HCT116 (cell line): ENCODE measurements at regions not wholly inside any gene's neighbourhood (a gene's known extent, or its start where the extent isn't known, plus 50 kb on each side); places are given as distances from the start of the nearest gene placed in this dataset.

Experiments used
- ATAC-seq: fragments of 200-7000 bp; cut with Tn5 transposase; 2 replicates; pipeline ENCODE4 v1.9.1; 2020; ENCODE audit warnings: mild to moderate bottlenecking, moderate library complexity
- BruUV-seq: library from RNA; stranded (reverse); fragments of 400-500 nt; replicated peaks from 2 replicates; lab custom pipeline; 2021; lab: Mats Ljungman, UMichigan
- CTCF ChIA-PET: fragments of 300-600 bp; sonication (Branson Sonifier 250); formaldehyde crosslinking; loops from one replicate; lab custom pipeline; 2021; ENCODE audit warnings: antibody characterized with exemption; lab: Charles Lee
- POLR2A ChIA-PET: fragments of 300-600, 350-600 bp; sonication (Branson Sonifier 250); formaldehyde crosslinking; loops from one replicate; lab custom pipeline; 2021; ENCODE audit warnings: antibody characterized with exemption; lab: Charles Lee
- RAD21 ChIA-PET, 2 experiments: fragments of 300-600 bp; sonication (Branson Sonifier 250); formaldehyde crosslinking; loops; one replicate each; lab custom pipeline; 2023; ENCODE audit warnings: low total read pairs in 2 of 2; ENCODE audit not compliant: uncharacterized antibody in 2 of 2, unreplicated experiment in 2 of 2, low non-redundant PET in 1 of 2; lab: Charles Lee
- DNase-seq: peaks from one replicate; pipeline ENCODE4 v3.0.0-alpha.2; 2010; ENCODE audit warnings: low read depth, low spot score
- H2AFZ ChIP-seq: fragments of 200-600 bp; shearing (Covaris generic), sonication (generic); 2 replicates; pipeline ENCODE4 v1.6.1; 2017; ENCODE audit warnings: low read depth, mixed run types, mixed read lengths, antibody characterized with exemption, low read length; ENCODE audit not compliant: poor library complexity, severe bottlenecking
- H3K27ac ChIP-seq: 2 replicates; pipeline ENCODE4 v1.5.1; 2012; ENCODE audit warnings: low read depth, low read length
- H3K27me3 ChIP-seq: fragments of 200-600 bp; sonication (generic); 2 replicates; pipeline ENCODE4 v1.6.1; 2016; ENCODE audit warnings: mixed run types, low read length, mixed read lengths; ENCODE audit not compliant: insufficient read depth
- H3K36me3 ChIP-seq, 2 experiments: fragments of 200-500 bp in 1 of 2; fragments of 200-600 bp in 1 of 2; sonication (Bioruptor generic) in 1 of 2; sonication (generic) in 1 of 2; 2 replicates each; pipeline versions ENCODE4 v1.5.1 to v1.6.1; 2014 to 2016; ENCODE audit warnings: low read length in 2 of 2, inconsistent platforms in 1 of 2, mixed read lengths in 1 of 2, mixed run types in 1 of 2; ENCODE audit not compliant: insufficient read depth in 2 of 2, control insufficient read depth in 1 of 2
- H3K4me1 ChIP-seq, 2 experiments: fragments of 200-600 bp in 1 of 2; sonication (generic) in 1 of 2; 2 replicates each; pipeline versions ENCODE4 v1.5.1 to v1.6.1; 2012 to 2017; ENCODE audit warnings: low read length in 2 of 2, inconsistent platforms in 1 of 2, mild to moderate bottlenecking in 1 of 2, mixed read lengths in 1 of 2, mixed run types in 1 of 2, moderate library complexity in 1 of 2; ENCODE audit not compliant: insufficient read depth in 2 of 2, control insufficient read depth in 1 of 2
- H3K4me2 ChIP-seq: fragments of 200-600 bp; sonication (generic); 2 replicates; pipeline ENCODE4 v1.6.1; 2017; ENCODE audit warnings: mixed run types, low read length, mixed read lengths
- H3K4me3 ChIP-seq, 2 experiments: fragments of 200-600 bp in 1 of 2; sonication (generic) in 1 of 2; replicated peaks in 1 of 2; 2 replicates each; pipeline ENCODE4 v1.5.1; 2011 to 2016; ENCODE audit warnings: low read length in 2 of 2, control low read depth in 1 of 2, low read depth in 1 of 2, mild to moderate bottlenecking in 1 of 2, mixed read lengths in 1 of 2, mixed run types in 1 of 2
- H3K79me2 ChIP-seq: fragments of 200-600 bp; sonication (generic); 2 replicates; pipeline ENCODE4 v1.6.1; 2017; ENCODE audit warnings: mild to moderate bottlenecking, mixed run types, low read length, moderate library complexity, mixed read lengths; ENCODE audit not compliant: insufficient read depth
- H3K9ac ChIP-seq: fragments of 200-600 bp; sonication (generic); 2 replicates; pipeline ENCODE4 v1.6.1; 2016; ENCODE audit warnings: low read length, mixed read lengths
- H3K9me2 ChIP-seq: fragments of 200-600 bp; sonication (generic), shearing (Covaris generic); 2 replicates; pipeline ENCODE4 v1.6.1; 2017; ENCODE audit warnings: mixed run types, mild to moderate bottlenecking, moderate library complexity; ENCODE audit not compliant: insufficient read depth
- H3K9me3 ChIP-seq, 2 experiments: fragments of 200-500 bp in 1 of 2; fragments of 200-600 bp in 1 of 2; sonication (Bioruptor generic) in 1 of 2; sonication (generic) in 1 of 2; 2 replicates each; pipeline ENCODE4 v1.6.1; 2014 to 2017; ENCODE audit warnings: low read length in 2 of 2, mixed read lengths in 2 of 2, inconsistent platforms in 1 of 2, low read depth in 1 of 2, mild to moderate bottlenecking in 1 of 2, mixed run types in 1 of 2, moderate library complexity in 1 of 2; ENCODE audit not compliant: control insufficient read depth in 1 of 2, insufficient read depth in 1 of 2
- H4K20me1 ChIP-seq: fragments of 200-600 bp; sonication (generic), shearing (Covaris generic); 2 replicates; pipeline ENCODE4 v1.6.1; 2017; ENCODE audit warnings: mixed run types, mild to moderate bottlenecking, moderate library complexity; ENCODE audit not compliant: insufficient read depth
- CBX3 ChIP-seq: IDR thresholded peaks from 2 replicates; pipeline ENCODE4 v1.6.1; 2012; ENCODE audit warnings: low read depth
- CEBPB ChIP-seq: IDR thresholded peaks from 2 replicates; pipeline ENCODE4 v1.6.1; 2012; ENCODE audit warnings: low read depth
- EGR1 ChIP-seq: IDR thresholded peaks from 2 replicates; pipeline ENCODE4 v1.6.1; 2012; ENCODE audit warnings: low read depth
- ELF1 ChIP-seq: IDR thresholded peaks from 2 replicates; pipeline ENCODE4 v1.6.1; 2012; ENCODE audit warnings: low read depth, borderline replicate concordance
- EZH2 ChIP-seq: fragments of 200-600 bp; sonication (generic); IDR thresholded peaks from 2 replicates; pipeline ENCODE4 v1.6.1; 2017; ENCODE audit warnings: antibody characterized with exemption, mixed run types
- EZH2phosphoT487 ChIP-seq: fragments of 200-600 bp; IDR thresholded peaks from 2 replicates; pipeline ENCODE4 v1.6.1; 2018; ENCODE audit warnings: antibody characterized with exemption, borderline replicate concordance
- FOSL1 ChIP-seq: IDR thresholded peaks from 2 replicates; pipeline ENCODE4 v1.6.1; 2012; ENCODE audit warnings: low read depth
- JUND ChIP-seq: IDR thresholded peaks from 2 replicates; pipeline ENCODE4 v1.6.1; 2012
- POLR2A ChIP-seq: IDR thresholded peaks from 2 replicates; pipeline ENCODE4 v1.7.0; 2011; ENCODE audit warnings: borderline replicate concordance; ENCODE audit not compliant: insufficient read depth, insufficient read length; ENCODE audit errors: extremely low read depth
- POLR2AphosphoS5 ChIP-seq: IDR thresholded peaks from 2 replicates; pipeline ENCODE4 v1.6.1; 2011; ENCODE audit warnings: mild to moderate bottlenecking, low read depth, low read length, moderate library complexity
- RAD21 ChIP-seq: IDR thresholded peaks from 2 replicates; pipeline ENCODE4 v1.6.1; 2012; ENCODE audit warnings: low read depth, mild to moderate bottlenecking
- YY1 ChIP-seq: IDR thresholded peaks from 2 replicates; pipeline ENCODE4 v1.6.1; 2011; ENCODE audit warnings: low read length, low read depth, moderate library complexity, mild to moderate bottlenecking; ENCODE audit not compliant: insufficient replicate concordance; ENCODE audit errors: extremely low read depth
- ZNF274 ChIP-seq: fragments of 200-500 bp; sonication (Bioruptor generic); IDR thresholded peaks from 2 replicates; pipeline ENCODE4 v1.6.1; 2014; ENCODE audit warnings: mild to moderate bottlenecking, low read depth, low read length, inconsistent platforms
- intact Hi-C: fragments of 100-400 bp; cut with micrococcal nuclease; formaldehyde crosslinking; loops from 2 replicates; pipeline ENCODE4 v1.10.0; 2022
- TF ChIP-seq, protein P1 (sequence below): IDR thresholded peaks from 2 replicates; pipeline ENCODE4 v1.6.1; 2011; ENCODE audit warnings: mild to moderate bottlenecking, low read length, moderate library complexity; ENCODE audit not compliant: insufficient replicate concordance; ENCODE audit errors: extremely low read depth
- TF ChIP-seq, protein P2 (sequence below): IDR thresholded peaks from 2 replicates; pipeline ENCODE4 v1.6.1; 2012; ENCODE audit warnings: low read depth
- TF ChIP-seq, protein P3 (sequence below), 3 experiments: fragments of 200-600 bp in 1 of 3; sonication (generic) in 1 of 3; IDR thresholded peaks in 2 of 3; conservative IDR thresholded peaks in 1 of 3; 2 replicates each; pipeline ENCODE4 v1.5.1; 2012 to 2017; ENCODE audit warnings: low read depth in 2 of 3, low read length in 2 of 3, antibody characterized with exemption in 1 of 3, borderline replicate concordance in 1 of 3, control low read depth in 1 of 3, mild to moderate bottlenecking in 1 of 3, mixed read lengths in 1 of 3, mixed run types in 1 of 3, moderate library complexity in 1 of 3; ENCODE audit not compliant: insufficient read depth in 1 of 3

DNA sequence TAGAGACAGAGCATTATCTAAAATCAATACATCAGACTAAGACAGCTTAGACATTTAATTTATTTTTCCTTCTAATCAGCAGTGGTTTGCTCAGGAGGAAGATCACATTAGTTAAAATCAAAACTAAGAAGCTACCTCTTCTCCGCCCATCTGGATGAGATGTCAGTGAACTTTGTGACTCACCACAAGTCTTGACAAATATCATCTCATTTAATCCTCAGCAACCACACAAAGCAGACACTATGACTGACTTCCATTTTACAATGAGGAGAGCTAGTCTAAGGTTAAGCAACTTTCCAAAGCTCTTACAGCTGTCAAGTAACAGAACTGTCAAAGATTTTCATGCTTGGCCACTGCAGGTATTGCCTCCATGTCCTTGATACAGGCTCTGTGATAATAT, 289.5 kb downstream of the DEPDC1B start:
- intact Hi-C loops: no loop called here
- no peak overlapping the region for H3K4me3 ChIP-seq
- H3K27ac ChIP-seq: no peak overlapping the region
- H3K4me2 ChIP-seq: no peak overlapping the region
- POLR2A ChIA-PET: no interaction called here
- no peaks in the 10 kb centered on the region for H3K79me2 ChIP-seq
- no peak overlapping the region for H3K9ac ChIP-seq
- CTCF ChIA-PET: no interaction called here
- peaks cover 15% of the 10 kb centered on the region for H3K27me3 ChIP-seq
- no peaks in the 10 kb centered on the region for H3K9me2 ChIP-seq
- H2AFZ ChIP-seq: no peak overlapping the region
- no peaks in the 10 kb centered on the region for H3K9me3 ChIP-seq
- H3K4me1 ChIP-seq: no peaks in the 10 kb centered on the region
- no peak for ATAC-seq
- RAD21 ChIA-PET: no interaction called here
- H3K36me3 ChIP-seq: no peaks in the 10 kb centered on the region
- no peak for TF ChIP-seq EZH2
- TF ChIP-seq, protein P1, sequence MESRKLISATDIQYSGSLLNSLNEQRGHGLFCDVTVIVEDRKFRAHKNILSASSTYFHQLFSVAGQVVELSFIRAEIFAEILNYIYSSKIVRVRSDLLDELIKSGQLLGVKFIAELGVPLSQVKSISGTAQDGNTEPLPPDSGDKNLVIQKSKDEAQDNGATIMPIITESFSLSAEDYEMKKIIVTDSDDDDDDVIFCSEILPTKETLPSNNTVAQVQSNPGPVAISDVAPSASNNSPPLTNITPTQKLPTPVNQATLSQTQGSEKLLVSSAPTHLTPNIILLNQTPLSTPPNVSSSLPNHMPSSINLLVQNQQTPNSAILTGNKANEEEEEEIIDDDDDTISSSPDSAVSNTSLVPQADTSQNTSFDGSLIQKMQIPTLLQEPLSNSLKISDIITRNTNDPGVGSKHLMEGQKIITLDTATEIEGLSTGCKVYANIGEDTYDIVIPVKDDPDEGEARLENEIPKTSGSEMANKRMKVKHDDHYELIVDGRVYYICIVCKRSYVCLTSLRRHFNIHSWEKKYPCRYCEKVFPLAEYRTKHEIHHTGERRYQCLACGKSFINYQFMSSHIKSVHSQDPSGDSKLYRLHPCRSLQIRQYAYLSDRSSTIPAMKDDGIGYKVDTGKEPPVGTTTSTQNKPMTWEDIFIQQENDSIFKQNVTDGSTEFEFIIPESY: no peak
- no peak for TF ChIP-seq POLR2A
- TF ChIP-seq JUND: no peak
- TF ChIP-seq ELF1: no peak
- no peak for TF ChIP-seq CBX3
- TF ChIP-seq CEBPB: no peak
- TF ChIP-seq POLR2AphosphoS5: no peak
- TF ChIP-seq, protein P2, sequence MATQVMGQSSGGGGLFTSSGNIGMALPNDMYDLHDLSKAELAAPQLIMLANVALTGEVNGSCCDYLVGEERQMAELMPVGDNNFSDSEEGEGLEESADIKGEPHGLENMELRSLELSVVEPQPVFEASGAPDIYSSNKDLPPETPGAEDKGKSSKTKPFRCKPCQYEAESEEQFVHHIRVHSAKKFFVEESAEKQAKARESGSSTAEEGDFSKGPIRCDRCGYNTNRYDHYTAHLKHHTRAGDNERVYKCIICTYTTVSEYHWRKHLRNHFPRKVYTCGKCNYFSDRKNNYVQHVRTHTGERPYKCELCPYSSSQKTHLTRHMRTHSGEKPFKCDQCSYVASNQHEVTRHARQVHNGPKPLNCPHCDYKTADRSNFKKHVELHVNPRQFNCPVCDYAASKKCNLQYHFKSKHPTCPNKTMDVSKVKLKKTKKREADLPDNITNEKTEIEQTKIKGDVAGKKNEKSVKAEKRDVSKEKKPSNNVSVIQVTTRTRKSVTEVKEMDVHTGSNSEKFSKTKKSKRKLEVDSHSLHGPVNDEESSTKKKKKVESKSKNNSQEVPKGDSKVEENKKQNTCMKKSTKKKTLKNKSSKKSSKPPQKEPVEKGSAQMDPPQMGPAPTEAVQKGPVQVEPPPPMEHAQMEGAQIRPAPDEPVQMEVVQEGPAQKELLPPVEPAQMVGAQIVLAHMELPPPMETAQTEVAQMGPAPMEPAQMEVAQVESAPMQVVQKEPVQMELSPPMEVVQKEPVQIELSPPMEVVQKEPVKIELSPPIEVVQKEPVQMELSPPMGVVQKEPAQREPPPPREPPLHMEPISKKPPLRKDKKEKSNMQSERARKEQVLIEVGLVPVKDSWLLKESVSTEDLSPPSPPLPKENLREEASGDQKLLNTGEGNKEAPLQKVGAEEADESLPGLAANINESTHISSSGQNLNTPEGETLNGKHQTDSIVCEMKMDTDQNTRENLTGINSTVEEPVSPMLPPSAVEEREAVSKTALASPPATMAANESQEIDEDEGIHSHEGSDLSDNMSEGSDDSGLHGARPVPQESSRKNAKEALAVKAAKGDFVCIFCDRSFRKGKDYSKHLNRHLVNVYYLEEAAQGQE: no peak
- TF ChIP-seq, protein P3, sequence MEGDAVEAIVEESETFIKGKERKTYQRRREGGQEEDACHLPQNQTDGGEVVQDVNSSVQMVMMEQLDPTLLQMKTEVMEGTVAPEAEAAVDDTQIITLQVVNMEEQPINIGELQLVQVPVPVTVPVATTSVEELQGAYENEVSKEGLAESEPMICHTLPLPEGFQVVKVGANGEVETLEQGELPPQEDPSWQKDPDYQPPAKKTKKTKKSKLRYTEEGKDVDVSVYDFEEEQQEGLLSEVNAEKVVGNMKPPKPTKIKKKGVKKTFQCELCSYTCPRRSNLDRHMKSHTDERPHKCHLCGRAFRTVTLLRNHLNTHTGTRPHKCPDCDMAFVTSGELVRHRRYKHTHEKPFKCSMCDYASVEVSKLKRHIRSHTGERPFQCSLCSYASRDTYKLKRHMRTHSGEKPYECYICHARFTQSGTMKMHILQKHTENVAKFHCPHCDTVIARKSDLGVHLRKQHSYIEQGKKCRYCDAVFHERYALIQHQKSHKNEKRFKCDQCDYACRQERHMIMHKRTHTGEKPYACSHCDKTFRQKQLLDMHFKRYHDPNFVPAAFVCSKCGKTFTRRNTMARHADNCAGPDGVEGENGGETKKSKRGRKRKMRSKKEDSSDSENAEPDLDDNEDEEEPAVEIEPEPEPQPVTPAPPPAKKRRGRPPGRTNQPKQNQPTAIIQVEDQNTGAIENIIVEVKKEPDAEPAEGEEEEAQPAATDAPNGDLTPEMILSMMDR (IDR thresholded peaks at IDR 0.05 in 2 of 3, conservative IDR thresholded peaks at IDR 0.05 in 1 of 3; ENCODE audit: borderline replicate concordance in 1 of 3, insufficient read depth in 1 of 3, low read depth in 2 of 3, low read length in 2 of 3): no peak
- TF ChIP-seq EZH2phosphoT487: no peak
- TF ChIP-seq EGR1: no peak
- TF ChIP-seq FOSL1: no peak
- TF ChIP-seq YY1: no peak
- no peak for TF ChIP-seq ZNF274
- TF ChIP-seq RAD21: no peak
- H4K20me1 ChIP-seq: no peaks in the 10 kb centered on the region
- BruUV-seq: no TSS peak
- DNase-seq: no peak
